ENCODE measurements at regions not wholly inside any gene's neighbourhood (a gene's known extent, or its start where the extent isn't known, plus 50 kb on each side); places are given as distances from the start of the nearest gene placed in this dataset.

DNA sequence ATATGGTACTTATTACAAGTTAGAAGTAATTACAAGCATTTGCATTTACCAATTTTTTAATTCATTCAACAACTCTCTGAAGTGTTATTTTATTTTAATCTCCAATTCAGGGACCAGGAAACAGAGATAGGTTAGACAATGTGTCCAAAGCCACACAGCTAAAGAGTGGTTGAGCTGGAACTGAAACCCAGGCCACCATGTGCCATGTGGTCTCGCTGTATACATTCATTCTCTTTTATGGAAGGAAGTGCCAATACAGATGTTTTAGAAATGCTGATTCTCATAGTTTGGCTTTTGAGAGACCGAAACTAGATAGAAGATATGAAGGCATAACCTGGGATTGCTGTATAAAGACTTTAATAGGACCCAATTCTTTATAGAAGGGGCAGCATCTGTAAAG lies 684.6 kb upstream of the ID2 start:
- Mint-ChIP-seq H3K4me3 (ENCODE audit: unreplicated experiment) (no peak overlapping the region), H3K27ac (ENCODE audit: unreplicated experiment) (no peak overlapping the region), H3K36me3 (ENCODE audit: unreplicated experiment) (no peaks in the 10 kb centered on the region), H3K4me1 (ENCODE audit: low read depth, unreplicated experiment) (peaks cover 18% of the 10 kb centered on the region), H3K9me3 (ENCODE audit: unreplicated experiment) (no peaks in the 10 kb centered on the region), H3K27me3 (ENCODE audit: unreplicated experiment) (no peaks in the 10 kb centered on the region)
- DNase-seq: no peak
- no peak for TF ChIP-seq CTCF (IDR thresholded peaks at IDR 0.05; ENCODE audit: partially characterized antibody, unreplicated experiment)

DNA sequence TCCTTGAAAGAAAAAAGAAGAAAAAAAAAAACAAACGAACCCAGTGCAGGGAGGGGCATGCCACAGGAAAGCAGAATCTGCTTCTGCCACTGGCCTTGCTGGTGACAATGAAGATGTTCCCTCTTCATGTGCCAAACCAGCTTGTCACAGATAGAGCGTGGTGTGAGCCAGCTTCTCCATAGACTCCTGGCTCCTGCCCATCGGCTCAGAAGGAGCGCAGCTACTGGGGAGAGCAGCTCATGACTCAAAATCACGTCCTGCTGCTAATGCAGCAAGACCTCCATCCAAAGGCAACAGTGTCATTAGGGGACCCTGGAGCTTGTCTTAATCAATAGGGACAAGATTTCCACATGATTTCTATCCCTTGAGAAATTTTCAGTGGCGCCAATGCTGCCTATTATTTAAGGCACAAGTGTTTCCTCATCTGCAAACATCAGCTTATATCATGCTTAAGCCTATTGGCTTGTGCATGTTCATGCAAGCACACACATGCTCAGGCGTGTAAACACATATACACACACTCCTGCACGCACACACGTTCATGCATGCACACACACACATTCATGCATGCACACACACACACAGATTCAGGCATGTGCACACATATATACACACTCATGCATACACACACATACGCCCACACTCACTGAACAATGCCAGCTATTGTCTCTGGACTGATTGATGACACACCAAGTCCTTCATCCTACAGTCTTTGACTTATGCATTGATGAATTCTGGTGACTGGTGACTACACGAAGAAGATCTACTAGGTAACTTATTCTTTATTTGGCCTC lies 682.0 kb upstream of the ID2 start:
- Mint-ChIP-seq H3K4me3 (ENCODE audit: unreplicated experiment) (no peak overlapping the region), H3K36me3 (ENCODE audit: unreplicated experiment) (no peaks in the 10 kb centered on the region), H3K27ac (ENCODE audit: unreplicated experiment) (no peak overlapping the region), H3K4me1 (ENCODE audit: low read depth, unreplicated experiment) (peaks cover 28% of the 10 kb centered on the region), H3K9me3 (ENCODE audit: unreplicated experiment) (no peaks in the 10 kb centered on the region), H3K27me3 (ENCODE audit: unreplicated experiment) (no peaks in the 10 kb centered on the region)
- DNase-seq: no peak
- TF ChIP-seq CTCF (IDR thresholded peaks at IDR 0.05; ENCODE audit: partially characterized antibody, unreplicated experiment): no peak

DNA sequence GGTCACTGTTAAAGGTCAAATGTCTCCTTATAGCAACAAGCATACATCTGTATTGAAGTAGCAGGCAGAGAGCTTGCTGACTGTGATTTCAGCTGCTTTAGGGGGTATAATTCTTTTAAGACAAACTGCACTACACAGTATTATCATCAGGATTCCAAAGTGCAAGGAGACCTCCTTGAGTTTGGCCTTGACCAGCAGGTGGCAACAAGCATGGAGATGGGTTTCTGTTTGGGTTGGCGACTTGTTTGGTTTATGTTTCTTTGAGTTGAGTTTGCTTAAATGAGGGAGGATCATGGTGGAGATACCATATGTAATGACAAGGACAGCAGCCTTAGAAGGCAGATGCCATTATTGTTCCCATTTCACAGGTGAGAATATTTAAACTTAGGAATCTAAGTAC lies 681.0 kb upstream of the ID2 start:
- Mint-ChIP-seq H3K4me3 (ENCODE audit: unreplicated experiment) (no peak overlapping the region), H3K36me3 (ENCODE audit: unreplicated experiment) (no peaks in the 10 kb centered on the region), H3K4me1 (ENCODE audit: low read depth, unreplicated experiment) (peaks cover 21% of the 10 kb centered on the region), H3K27ac (ENCODE audit: unreplicated experiment) (no peak overlapping the region), H3K27me3 (ENCODE audit: unreplicated experiment) (no peaks in the 10 kb centered on the region), H3K9me3 (ENCODE audit: unreplicated experiment) (no peaks in the 10 kb centered on the region)
- peak; percentile 22 for TF ChIP-seq CTCF (IDR thresholded peaks at IDR 0.05; ENCODE audit: partially characterized antibody, unreplicated experiment)
- no peak for DNase-seq

- DNase-seq: no peak
- H3K9me3 Mint-ChIP-seq (ENCODE audit: unreplicated experiment): no peaks in the 10 kb centered on the region
- H3K27me3 Mint-ChIP-seq (ENCODE audit: unreplicated experiment): no peaks in the 10 kb centered on the region
- H3K4me1 Mint-ChIP-seq (ENCODE audit: low read depth, unreplicated experiment): peaks cover 12% of the 10 kb centered on the region
- no peak overlapping the region for H3K4me3 Mint-ChIP-seq (ENCODE audit: unreplicated experiment)
- no peak overlapping the region for H3K27ac Mint-ChIP-seq (ENCODE audit: unreplicated experiment)
- no peak for TF ChIP-seq CTCF (IDR thresholded peaks at IDR 0.05; ENCODE audit: partially characterized antibody, unreplicated experiment)
- no peaks in the 10 kb centered on the region for H3K36me3 Mint-ChIP-seq (ENCODE audit: unreplicated experiment)
Measured at GRCh38 chr2:8002765-8003393, 679.0 kb upstream of the ID2 start.

DNA sequence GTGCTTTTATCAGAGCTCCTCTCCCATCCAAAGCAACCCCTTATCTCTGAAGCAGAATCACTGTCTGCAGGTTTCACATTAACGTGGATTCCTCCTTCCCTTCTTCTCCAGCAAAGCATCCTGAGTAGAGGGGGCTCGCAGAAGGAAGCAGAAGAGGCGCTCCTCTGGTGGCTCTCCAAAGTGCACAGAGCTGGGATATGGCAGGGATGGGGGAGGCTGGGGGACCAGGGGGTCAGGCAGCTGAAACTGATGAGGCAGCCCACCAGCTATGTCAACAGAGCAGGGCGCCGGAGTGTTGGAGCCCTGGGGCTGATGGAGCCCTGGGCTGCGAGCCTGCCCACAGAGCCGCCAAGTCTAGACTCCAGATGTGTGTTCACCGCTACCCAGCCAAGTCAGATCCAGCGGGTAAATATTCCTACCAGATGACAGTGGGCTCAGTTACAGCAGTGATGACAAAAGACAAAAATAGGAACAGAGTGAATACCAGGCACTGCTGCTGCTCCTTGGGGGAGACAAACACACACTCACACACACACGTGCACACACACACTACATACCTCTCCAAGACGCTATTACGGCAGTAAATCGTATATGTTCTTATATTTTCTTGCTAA lies 678.3 kb upstream of the ID2 start:
- H3K36me3 Mint-ChIP-seq (ENCODE audit: unreplicated experiment): no peaks in the 10 kb centered on the region
- no peak overlapping the region for H3K4me3 Mint-ChIP-seq (ENCODE audit: unreplicated experiment)
- DNase-seq: no peak
- H3K9me3 Mint-ChIP-seq (ENCODE audit: unreplicated experiment): no peaks in the 10 kb centered on the region
- TF ChIP-seq CTCF (IDR thresholded peaks at IDR 0.05; ENCODE audit: partially characterized antibody, unreplicated experiment): no peak
- H3K27me3 Mint-ChIP-seq (ENCODE audit: unreplicated experiment): no peaks in the 10 kb centered on the region
- H3K27ac Mint-ChIP-seq (ENCODE audit: unreplicated experiment): no peak overlapping the region
- H3K4me1 Mint-ChIP-seq (ENCODE audit: low read depth, unreplicated experiment): peaks cover 12% of the 10 kb centered on the region
